Liver (tissue), 3 donors: ENCODE measurements at regions not wholly inside any gene's neighbourhood (a gene's known extent, or its start where the extent isn't known, plus 50 kb on each side); places are given as distances from the start of the nearest gene placed in this dataset.

Experiments
- CTCF ChIP-seq: fragments of 150-350 bp; IDR thresholded peaks from 2 replicates; pipeline ENCODE4 v1.5.1; 2017; ENCODE audit warnings: improper control_type of control experiment, low read depth, low read length; ENCODE audit not compliant: missing input control
- HNF4G ChIP-seq: IDR thresholded peaks from 2 replicates; pipeline ENCODE4 v1.6.1; 2016; ENCODE audit warnings: antibody characterized with exemption
- MAX ChIP-seq: IDR thresholded peaks from 2 replicates; pipeline ENCODE4 v1.6.1; 2016; ENCODE audit warnings: antibody characterized with exemption
- RAD21 ChIP-seq, 2 donors: IDR thresholded peaks; 2 replicates each; pipeline ENCODE4 v1.6.1; 2016; ENCODE audit warnings: antibody characterized with exemption in 2 of 2, mild to moderate bottlenecking in 2 of 2
- REST ChIP-seq: IDR thresholded peaks from 2 replicates; pipeline ENCODE4 v1.6.1; 2016; ENCODE audit warnings: antibody characterized with exemption, mild to moderate bottlenecking
- TAF1 ChIP-seq: conservative IDR thresholded peaks from 2 replicates; pipeline ENCODE4 v1.6.1; 2016; ENCODE audit warnings: antibody characterized with exemption, mild to moderate bottlenecking
- ZBTB33 ChIP-seq: IDR thresholded peaks from 2 replicates; pipeline ENCODE4 v1.6.1; 2016; ENCODE audit warnings: antibody characterized with exemption
- donor health status: healthy.
- donor health status: healthy.

- no peak for TF ChIP-seq CTCF
- TF ChIP-seq MAX, result no peak
- no peak for TF ChIP-seq RAD21 (IDR thresholded peaks at IDR 0.05)
- no peak for TF ChIP-seq REST
- TF ChIP-seq ZBTB33, result no peak
- no peak for TF ChIP-seq TAF1
- TF ChIP-seq HNF4G, result no peak
Observed at GRCh38 chr16:62700426-62701294, 664.4 kb upstream of the CDH8 start.
